Kidney (tissue), 13 donors: ENCODE measurements at regions not wholly inside any gene's neighbourhood (a gene's known extent, or its start where the extent isn't known, plus 50 kb on each side); places are given as distances from the start of the nearest gene placed in this dataset.

Experiments used
- DNase-seq, 5 donors: peaks; one replicate each; pipeline ENCODE4 v3.0.0-alpha.2; 2013 to 2020
- FAIRE-seq: peaks from 2 replicates; lab custom pipeline; 2012; peaks lifted over from hg19 to GRCh38; lab: Jason Lieb, UNC
- H3K27ac ChIP-seq, 2 donors: one replicate each; pipeline ENCODE4 v1.7.0; 2013; ENCODE audit warnings: low read depth in 2 of 2, low read length in 2 of 2, inconsistent platforms in 1 of 2
- H3K27me3 ChIP-seq: one replicate; pipeline ENCODE4 v1.7.1; 2013; ENCODE audit warnings: low read length, inconsistent platforms; ENCODE audit not compliant: control insufficient read depth, insufficient read depth
- H3K36me3 ChIP-seq, 3 donors: one replicate each; pipeline versions ENCODE4 v1.7.0 to v1.7.1; 2013; ENCODE audit warnings: low read length in 3 of 3, control low read depth in 1 of 3, inconsistent platforms in 1 of 3; ENCODE audit not compliant: insufficient read depth in 3 of 3, control insufficient read depth in 2 of 3
- H3K4me1 ChIP-seq, 3 donors: one replicate each; pipeline versions ENCODE4 v1.7.0 to v1.7.1; 2013; ENCODE audit warnings: low read length in 3 of 3, inconsistent platforms in 1 of 3, low read depth in 1 of 3; ENCODE audit not compliant: control insufficient read depth in 2 of 3, insufficient read depth in 2 of 3
- H3K4me3 ChIP-seq, 3 donors: one replicate each; pipeline versions ENCODE4 v1.7.0 to v1.8.1; 2013; ENCODE audit warnings: low read length in 3 of 3, control low read depth in 1 of 3, inconsistent platforms in 1 of 3
- H3K9ac ChIP-seq, 3 donors: one replicate each; pipeline versions ENCODE4 v1.7.0 to v1.7.1; 2013; ENCODE audit warnings: low read length in 3 of 3, control low read depth in 1 of 3, inconsistent platforms in 1 of 3
- H3K9me3 ChIP-seq, 3 donors: one replicate each; pipeline versions ENCODE4 v1.7.0 to v1.7.1; 2013; ENCODE audit warnings: low read length in 3 of 3, control low read depth in 1 of 3, inconsistent platforms in 1 of 3; ENCODE audit not compliant: control insufficient read depth in 2 of 3, insufficient read depth in 1 of 3
- intact Hi-C: fragments of 100-400 bp; cut with DNase I; formaldehyde crosslinking; loops from one replicate; pipeline ENCODE4 v1.11.1; 2022
- TF ChIP-seq, protein P1 (sequence below): IDR thresholded peaks from 3 replicates; pipeline ENCODE4 v1.5.1; 2012; ENCODE audit warnings: mild to moderate bottlenecking, moderate library complexity, borderline replicate concordance; ENCODE audit not compliant: insufficient read depth; ENCODE audit errors: extremely low read depth
- donor health status: control.
- donor health status: control.
- donor health status: control.
- donor health status: control.
- donor health status: control.
- donor health status: DM: yes; HTN: yes; CAD: no.
- donor health status: Normal renal cell carcinoma (clear cell type).

DNA sequence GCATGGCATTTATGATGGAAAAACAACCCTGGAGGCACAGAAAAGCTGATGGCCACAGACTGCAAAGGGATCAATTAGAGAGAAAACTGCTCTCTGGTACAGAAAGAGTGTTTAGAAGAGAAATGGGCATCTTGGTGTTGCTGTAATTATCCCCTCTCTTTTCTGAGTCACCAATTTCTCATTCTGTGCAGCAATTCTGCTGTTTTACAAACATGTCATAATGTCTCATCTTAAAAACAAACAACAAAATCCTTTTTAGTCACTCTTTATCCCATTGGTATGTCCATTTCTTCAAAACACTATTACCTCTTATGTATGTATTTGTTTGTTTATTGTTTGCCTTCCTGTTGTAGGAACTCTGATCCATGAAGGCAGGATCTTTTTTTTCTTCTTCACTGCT lies 73.9 kb upstream of the HK2 start:
- no peak for FAIRE-seq
- Histone ChIP-seq H3K36me3 (no peaks in the 10 kb centered on the region), H3K4me1 (peaks cover 0 to 4% (median 0%) of the 10 kb centered on the region in 3 donors), H3K4me3 (no peak overlapping the region), H3K27ac (no peak overlapping the region), H3K9ac (no peak overlapping the region), H3K27me3 (no peaks in the 10 kb centered on the region), H3K9me3 (peaks cover 0 to 3% (median 2%) of the 10 kb centered on the region in 3 donors)
- TF ChIP-seq, protein P1, sequence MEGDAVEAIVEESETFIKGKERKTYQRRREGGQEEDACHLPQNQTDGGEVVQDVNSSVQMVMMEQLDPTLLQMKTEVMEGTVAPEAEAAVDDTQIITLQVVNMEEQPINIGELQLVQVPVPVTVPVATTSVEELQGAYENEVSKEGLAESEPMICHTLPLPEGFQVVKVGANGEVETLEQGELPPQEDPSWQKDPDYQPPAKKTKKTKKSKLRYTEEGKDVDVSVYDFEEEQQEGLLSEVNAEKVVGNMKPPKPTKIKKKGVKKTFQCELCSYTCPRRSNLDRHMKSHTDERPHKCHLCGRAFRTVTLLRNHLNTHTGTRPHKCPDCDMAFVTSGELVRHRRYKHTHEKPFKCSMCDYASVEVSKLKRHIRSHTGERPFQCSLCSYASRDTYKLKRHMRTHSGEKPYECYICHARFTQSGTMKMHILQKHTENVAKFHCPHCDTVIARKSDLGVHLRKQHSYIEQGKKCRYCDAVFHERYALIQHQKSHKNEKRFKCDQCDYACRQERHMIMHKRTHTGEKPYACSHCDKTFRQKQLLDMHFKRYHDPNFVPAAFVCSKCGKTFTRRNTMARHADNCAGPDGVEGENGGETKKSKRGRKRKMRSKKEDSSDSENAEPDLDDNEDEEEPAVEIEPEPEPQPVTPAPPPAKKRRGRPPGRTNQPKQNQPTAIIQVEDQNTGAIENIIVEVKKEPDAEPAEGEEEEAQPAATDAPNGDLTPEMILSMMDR: no peak
- intact Hi-C loops: no loop called here
- DNase-seq: no peak

DNA sequence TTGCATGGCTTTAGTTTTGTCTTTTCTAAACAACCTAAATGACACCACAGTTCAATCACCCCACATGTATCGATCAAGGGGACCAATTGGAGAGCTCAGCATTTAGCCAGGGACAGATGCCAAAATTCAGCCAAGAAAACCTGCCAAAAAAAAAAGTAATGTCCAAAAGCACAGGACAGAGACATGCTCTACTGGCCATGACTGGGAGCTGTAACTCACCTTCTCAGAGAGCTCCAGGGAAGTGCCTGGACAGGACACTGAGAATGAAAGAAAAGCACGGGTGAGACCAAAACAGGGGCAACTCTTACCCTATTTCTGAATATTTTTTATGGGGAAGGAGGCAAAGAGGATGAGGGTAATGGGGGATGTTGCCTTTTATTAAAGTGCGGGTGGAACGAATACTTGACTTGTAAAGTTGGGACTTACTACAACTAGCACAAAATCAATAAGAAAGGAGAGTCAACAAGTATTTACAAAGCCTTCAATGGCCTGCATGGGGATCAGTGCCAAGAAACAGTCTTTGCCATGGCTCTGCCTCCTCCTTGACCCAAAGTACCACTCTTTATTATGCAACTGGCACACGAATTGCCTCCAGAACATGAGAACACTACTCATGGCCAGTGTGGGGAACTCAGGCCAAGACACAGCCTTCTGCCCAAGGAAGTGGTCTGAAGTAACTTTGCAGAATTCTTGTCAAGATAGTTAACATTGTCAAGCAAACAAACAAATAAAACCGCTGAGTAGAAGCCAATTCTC lies 72.9 kb upstream of the HK2 start:
- intact Hi-C loops: no loop called here
- Histone ChIP-seq H3K9ac (no peak overlapping the region), H3K36me3 (no peaks in the 10 kb centered on the region), H3K27me3 (no peaks in the 10 kb centered on the region), H3K27ac (no peak overlapping the region), H3K9me3 (peaks cover 0 to 3% (median 2%) of the 10 kb centered on the region in 3 donors), H3K4me1 (peaks cover 0 to 4% (median 0%) of the 10 kb centered on the region in 3 donors), H3K4me3 (no peak overlapping the region)
- DNase-seq (no peak), FAIRE-seq (no peak)
- TF ChIP-seq, protein P1: no peak

DNA sequence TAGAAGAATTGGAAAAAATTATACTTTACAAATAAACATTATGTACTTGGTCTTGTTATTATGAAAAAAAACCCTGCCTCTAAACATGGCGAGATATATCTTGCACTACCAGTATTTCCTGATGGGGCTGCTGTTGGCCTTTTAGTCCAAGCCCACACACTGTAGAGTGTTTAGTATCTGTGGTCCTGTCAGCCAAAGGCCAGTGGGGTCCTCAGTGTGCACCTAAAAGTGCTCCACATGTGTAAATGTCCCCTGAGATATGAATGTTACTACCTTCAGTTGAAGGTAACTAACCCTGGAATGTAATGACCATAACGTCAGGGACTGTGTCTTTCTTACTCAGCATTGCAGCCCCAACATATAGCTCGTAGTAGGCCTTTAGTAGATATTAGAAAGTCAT lies 71.1 kb upstream of the HK2 start:
- TF ChIP-seq, protein P1: no peak

More for the DNA sequence above, 71.1 kb upstream of the HK2 start:
- Histone ChIP-seq H3K9ac (no peak overlapping the region), H3K9me3 (peaks cover 0 to 3% (median 0%) of the 10 kb centered on the region in 3 donors), H3K27me3 (no peaks in the 10 kb centered on the region), H3K4me1 (peaks cover 0 to 4% (median 0%) of the 10 kb centered on the region in 3 donors), H3K27ac (no peak overlapping the region), H3K36me3 (no peaks in the 10 kb centered on the region), H3K4me3 (no peak overlapping the region)
- no peak for FAIRE-seq
- DNase-seq: no peak
- intact Hi-C loops: no loop called here
